Naive thymus-derived CD4-positive, alpha-beta T cell (primary cell): ENCODE measurements at regions not wholly inside any gene's neighbourhood (a gene's known extent, or its start where the extent isn't known, plus 50 kb on each side); places are given as distances from the start of the nearest gene placed in this dataset.
A peak's percentile ranks its signal among the peaks of the same experiment; 100 is the strongest.

Experiments used
- ATAC-seq: fragments of 150-1000 bp; cut with Tn5 transposase; 2 replicates; pipeline ENCODE4 v1.10.0; 2021; ENCODE audit warnings: mild to moderate bottlenecking, moderate library complexity
- CTCF ChIA-PET: fragments of 350-600 bp; sonication (Branson Sonifier 250); formaldehyde crosslinking; loops from one replicate; lab custom pipeline; 2021; ENCODE audit warnings: antibody characterized with exemption; lab: Charles Lee
- POLR2A ChIA-PET: fragments of 350-600 bp; sonication (Branson Sonifier 250); formaldehyde crosslinking; loops from one replicate; lab custom pipeline; 2021; ENCODE audit warnings: antibody characterized with exemption, inconsistent platforms; lab: Charles Lee
- DNase-seq, 9 donors: peaks; one replicate each; pipeline versions ENCODE4 v3.0.0 to v3.0.0-alpha.2; 2020 to 2022; ENCODE audit warnings: mixed read lengths in 1 of 9
- H3K27ac ChIP-seq: one replicate; pipeline ENCODE4 v1.7.0; 2013; ENCODE audit warnings: mild to moderate bottlenecking, low read depth, low read length, moderate library complexity
- H3K27me3 ChIP-seq, 2 donors: one replicate each; pipeline ENCODE4 v1.7.0; 2013; ENCODE audit warnings: low read length in 2 of 2, mild to moderate bottlenecking in 2 of 2, moderate library complexity in 2 of 2; ENCODE audit not compliant: control insufficient read depth in 2 of 2, insufficient read depth in 2 of 2
- H3K36me3 ChIP-seq, 3 experiments: 1 replicate in 2 of 3; 2 replicates in 1 of 3; pipeline ENCODE4 v1.7.0; 2013; ENCODE audit warnings: low read length in 3 of 3, mild to moderate bottlenecking in 3 of 3, moderate library complexity in 1 of 3; ENCODE audit not compliant: insufficient read depth in 3 of 3, control insufficient read depth in 2 of 3
- H3K4me1 ChIP-seq, 2 donors: one replicate each; pipeline ENCODE4 v1.7.0; 2013; ENCODE audit warnings: low read length in 2 of 2, mild to moderate bottlenecking in 2 of 2, moderate library complexity in 1 of 2; ENCODE audit not compliant: control insufficient read depth in 2 of 2, insufficient read depth in 2 of 2
- H3K4me3 ChIP-seq: 2 replicates; pipeline ENCODE4 v1.7.0; 2013; ENCODE audit warnings: mild to moderate bottlenecking, low read length
- H3K9me3 ChIP-seq, 3 experiments: 1 replicate in 2 of 3; 2 replicates in 1 of 3; pipeline ENCODE4 v1.7.0; 2013; ENCODE audit warnings: low read length in 3 of 3; ENCODE audit not compliant: control insufficient read depth in 2 of 3
- H3K27ac Mint-ChIP-seq, 9 donors: one replicate each; pipeline ENCODE4 v1.8.0; 2020 to 2022; ENCODE audit warnings: mixed read lengths in 9 of 9, mild to moderate bottlenecking in 8 of 9, moderate library complexity in 5 of 9, inconsistent platforms in 2 of 9
- H3K27me3 Mint-ChIP-seq, 5 donors: one replicate each; pipeline ENCODE4 v1.8.0; 2021 to 2022; ENCODE audit warnings: mixed read lengths in 5 of 5, mild to moderate bottlenecking in 1 of 5
- H3K36me3 Mint-ChIP-seq, 5 donors: one replicate each; pipeline ENCODE4 v1.8.0; 2020 to 2022; ENCODE audit warnings: mixed read lengths in 5 of 5, mild to moderate bottlenecking in 3 of 5, inconsistent platforms in 1 of 5
- H3K4me1 Mint-ChIP-seq, 7 donors: one replicate each; pipeline ENCODE4 v1.8.0; 2020 to 2022; ENCODE audit warnings: mixed read lengths in 7 of 7, mild to moderate bottlenecking in 3 of 7, inconsistent platforms in 1 of 7
- H3K4me3 Mint-ChIP-seq, 10 donors: one replicate each; pipeline ENCODE4 v1.8.0; 2020 to 2022; ENCODE audit warnings: mild to moderate bottlenecking in 10 of 10, mixed read lengths in 10 of 10, moderate library complexity in 6 of 10, inconsistent platforms in 2 of 10
- H3K9me3 Mint-ChIP-seq, 11 donors: one replicate each; pipeline ENCODE4 v1.8.0; 2020 to 2022; ENCODE audit warnings: mixed read lengths in 11 of 11, mild to moderate bottlenecking in 4 of 11, inconsistent platforms in 1 of 11, moderate library complexity in 1 of 11
- intact Hi-C, 2 donors: fragments of 100-400 bp; cut with micrococcal nuclease; formaldehyde crosslinking; loops; one replicate each; pipeline ENCODE4 v1.15.1; 2023

- ATAC-seq (no peak), DNase-seq (no peak)
- Mint-ChIP-seq H3K27me3 (peaks cover 0 to 17% (median 4%) of the 10 kb centered on the region in 5 donors), H3K9me3 (peaks cover 0 to 6% (median 0%) of the 10 kb centered on the region in 11 donors), H3K36me3 (no peaks in the 10 kb centered on the region), H3K4me1 (peaks cover 0 to 16% (median 6%) of the 10 kb centered on the region in 7 donors), H3K4me3 (no peak overlapping the region), H3K27ac (no peak overlapping the region)
- H3K4me3 ChIP-seq, result no peak overlapping the region
- H3K27ac ChIP-seq, result no peak overlapping the region
- no peaks in the 10 kb centered on the region for H3K36me3 ChIP-seq
- no peaks in the 10 kb centered on the region for H3K9me3 ChIP-seq
- no peaks in the 10 kb centered on the region for H3K4me1 ChIP-seq
- POLR2A ChIA-PET, result no interaction called here
- H3K27me3 ChIP-seq, result no peaks in the 10 kb centered on the region
- CTCF ChIA-PET, result no interaction called here
- intact Hi-C loops, result no loop called here
Observed at GRCh38 chr9:107215381-107215780, 67.7 kb upstream of the RAD23B start.

- Mint-ChIP-seq H3K4me3 (no peak overlapping the region), H3K27me3 (peaks cover 0 to 12% (median 0%) of the 10 kb centered on the region in 5 donors), H3K9me3 (peaks cover 0 to 6% (median 0%) of the 10 kb centered on the region in 11 donors), H3K36me3 (no peaks in the 10 kb centered on the region), H3K27ac (no peak overlapping the region), H3K4me1 (peaks cover 0 to 16% (median 6%) of the 10 kb centered on the region in 7 donors)
- no peak for DNase-seq
- CTCF ChIA-PET, result no interaction called here
- Histone ChIP-seq H3K9me3 (no peaks in the 10 kb centered on the region), H3K27me3 (no peaks in the 10 kb centered on the region), H3K27ac (no peak overlapping the region), H3K4me1 (no peaks in the 10 kb centered on the region), H3K36me3 (no peaks in the 10 kb centered on the region), H3K4me3 (no peak overlapping the region)
- intact Hi-C loops, result no loop called here
- no peak for ATAC-seq
- POLR2A ChIA-PET, result no interaction called here
Observed at GRCh38 chr9:107216329-107216728, 66.8 kb upstream of the RAD23B start.

GRCh38 chr9:107218829-107219485, 64.1 kb upstream of the RAD23B start:
- no peaks in the 10 kb centered on the region for H3K36me3 Mint-ChIP-seq
- H3K27me3 Mint-ChIP-seq, result peaks cover 0 to 12% (median 4%) of the 10 kb centered on the region in 5 donors
- Histone ChIP-seq H3K9me3 (no peaks in the 10 kb centered on the region), H3K27ac (no peak overlapping the region), H3K27me3 (no peaks in the 10 kb centered on the region), H3K4me1 (no peaks in the 10 kb centered on the region), H3K4me3 (no peak overlapping the region), H3K36me3 (no peaks in the 10 kb centered on the region)
- ATAC-seq, result no peak
- H3K4me3 Mint-ChIP-seq, result no peak overlapping the region
- ChIA-PET POLR2A (no interaction called here), CTCF (no interaction called here)
- H3K27ac Mint-ChIP-seq, result peak overlapping the region in 1 of 9 donors; percentile 5
- H3K9me3 Mint-ChIP-seq, result peaks cover 0 to 4% (median 0%) of the 10 kb centered on the region in 11 donors
- no peak for DNase-seq
- H3K4me1 Mint-ChIP-seq, result peaks cover 0 to 3% (median 0%) of the 10 kb centered on the region in 7 donors
- intact Hi-C loops, result no loop called here

- H3K27me3 ChIP-seq, result no peaks in the 10 kb centered on the region
- no peak overlapping the region for H3K27ac Mint-ChIP-seq
- H3K4me1 ChIP-seq, result no peaks in the 10 kb centered on the region
- POLR2A ChIA-PET, result no interaction called here
- no peak overlapping the region for H3K27ac ChIP-seq
- no peak overlapping the region for H3K4me3 Mint-ChIP-seq
- no peaks in the 10 kb centered on the region for H3K9me3 ChIP-seq
- ATAC-seq, result no peak
- peaks cover 0 to 15% (median 4%) of the 10 kb centered on the region in 5 donors for H3K27me3 Mint-ChIP-seq
- peaks cover 0 to 4% (median 0%) of the 10 kb centered on the region in 11 donors for H3K9me3 Mint-ChIP-seq
- intact Hi-C loops, result no loop called here
- CTCF ChIA-PET, result no interaction called here
- DNase-seq, result no peak
- no peaks in the 10 kb centered on the region for H3K36me3 Mint-ChIP-seq
- H3K36me3 ChIP-seq, result no peaks in the 10 kb centered on the region
- peaks cover 0 to 3% (median 0%) of the 10 kb centered on the region in 7 donors for H3K4me1 Mint-ChIP-seq
- H3K4me3 ChIP-seq, result no peak overlapping the region
Observed at GRCh38 chr9:107219486-107220077, 63.5 kb upstream of the RAD23B start.

GRCh38 chr9:107221321-107221720, 61.8 kb upstream of the RAD23B start:
- Histone ChIP-seq H3K4me3 (no peak overlapping the region), H3K4me1 (no peaks in the 10 kb centered on the region), H3K27me3 (peaks cover 0 to under 1% of the 10 kb centered on the region in 2 donors), H3K27ac (no peak overlapping the region), H3K36me3 (no peaks in the 10 kb centered on the region), H3K9me3 (no peaks in the 10 kb centered on the region)
- Mint-ChIP-seq H3K4me3 (no peak overlapping the region), H3K27ac (no peak overlapping the region), H3K9me3 (peaks cover 0 to 4% (median 0%) of the 10 kb centered on the region in 11 donors), H3K4me1 (no peaks in the 10 kb centered on the region), H3K27me3 (peaks cover 0 to 21% (median 12%) of the 10 kb centered on the region in 5 donors), H3K36me3 (no peaks in the 10 kb centered on the region)
- DNase-seq (no peak), ATAC-seq (no peak)
- ChIA-PET CTCF (interaction anchor here (1.3 kb wide), 1 partner anchor 120 kb away, joined by 3 read pairs; no protein-coding TSS in a partner anchor), POLR2A (no interaction called here)
- intact Hi-C loops, result no loop called here

- H3K27me3 ChIP-seq, result peaks cover 0 to 3% of the 10 kb centered on the region in 2 donors
- no peaks in the 10 kb centered on the region for H3K36me3 ChIP-seq
- H3K4me3 Mint-ChIP-seq, result no peak overlapping the region
- ChIA-PET CTCF (interaction anchor here (0.6 to 1.3 kb wide), 2 partner anchors 108 to 119 kb away, joined by 3 read pairs; no protein-coding TSS in a partner anchor), POLR2A (no interaction called here)
- no peaks in the 10 kb centered on the region for H3K9me3 ChIP-seq
- intact Hi-C loops, result no loop called here
- H3K4me1 Mint-ChIP-seq, result no peaks in the 10 kb centered on the region
- peaks cover 0 to 4% (median 0%) of the 10 kb centered on the region in 11 donors for H3K9me3 Mint-ChIP-seq
- H3K36me3 Mint-ChIP-seq, result no peaks in the 10 kb centered on the region
- H3K4me3 ChIP-seq, result no peak overlapping the region
- H3K27ac Mint-ChIP-seq, result no peak overlapping the region
- no peak overlapping the region for H3K27ac ChIP-seq
- peaks cover 0 to 21% (median 12%) of the 10 kb centered on the region in 5 donors for H3K27me3 Mint-ChIP-seq
- H3K4me1 ChIP-seq, result no peaks in the 10 kb centered on the region
- ATAC-seq (no peak), DNase-seq (no peak)
Observed at GRCh38 chr9:107222020-107222522, 61.0 kb upstream of the RAD23B start.
